ENCODE measurements at regions not wholly inside any gene's neighbourhood (a gene's known extent, or its start where the extent isn't known, plus 50 kb on each side); places are given as distances from the start of the nearest gene placed in this dataset.

GRCh38 chr19:29446361-29446760, 79.4 kb upstream of the VSTM2B start:
- Histone ChIP-seq H3K9me3 (no peaks in the 10 kb centered on the region), H3K27ac (no peak overlapping the region), H3K4me1 (no peaks in the 10 kb centered on the region), H3K27me3 (no peaks in the 10 kb centered on the region), H3K36me3 (no peaks in the 10 kb centered on the region), H3K4me3 (no peak overlapping the region)
- TF ChIP-seq POLR2A (IDR thresholded peaks at IDR 0.05) (no peak), POLR2AphosphoS5 (IDR thresholded peaks at IDR 0.05; ENCODE audit: insufficient read depth in 1 of 2, low read depth in 1 of 2) (no peak), CTCF (IDR thresholded peaks at IDR 0.05) (no peak)
- DNase-seq (ENCODE audit: extremely low spot score in 2 of 2), result peak; percentile 69 to 85
- intact Hi-C loops (cut with DNase I), result no loop called here

- H3K27me3 ChIP-seq, result no peaks in the 10 kb centered on the region
- peak in 1 of 2 donors; percentile 28 for DNase-seq (ENCODE audit: extremely low spot score in 2 of 2)
- intact Hi-C loops (cut with DNase I), result no loop called here
Measured at GRCh38 chr19:29448046-29448445, 77.7 kb upstream of the VSTM2B start.

DNA sequence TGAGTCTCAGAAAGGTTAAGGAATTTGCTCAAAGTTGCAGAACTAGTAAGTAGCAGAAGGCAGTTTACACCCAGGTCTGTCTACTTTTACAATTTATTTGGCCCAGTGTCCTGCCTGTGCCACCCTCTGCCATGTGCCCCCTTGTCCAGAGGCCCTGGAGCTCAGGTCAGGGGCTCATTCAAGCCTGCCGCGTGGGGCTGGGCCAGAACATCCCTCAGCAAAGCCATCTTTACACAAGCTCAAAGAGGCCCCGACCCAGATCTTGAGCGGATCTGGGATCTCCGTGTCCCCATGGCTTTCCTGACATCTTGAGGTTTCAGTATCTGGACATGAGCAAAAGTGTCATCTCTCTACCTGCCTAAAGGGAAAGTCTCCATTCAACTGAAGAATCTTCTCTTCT, 76.4 kb upstream of the VSTM2B start:
- intact Hi-C loops (cut with DNase I), result no loop called here
- no peak overlapping the region for H3K27ac ChIP-seq
- DNase-seq (ENCODE audit: extremely low spot score in 2 of 2), result peak; percentile 46 to 64

More at GRCh38 chr19:29448046-29448445, 77.7 kb upstream of the VSTM2B start:
- Histone ChIP-seq H3K4me3 (no peak overlapping the region), H3K9me3 (no peaks in the 10 kb centered on the region), H3K27ac (no peak overlapping the region), H3K36me3 (no peaks in the 10 kb centered on the region), H3K4me1 (no peaks in the 10 kb centered on the region)
- TF ChIP-seq POLR2AphosphoS5 (IDR thresholded peaks at IDR 0.05; ENCODE audit: insufficient read depth in 1 of 2, low read depth in 1 of 2) (no peak), CTCF (IDR thresholded peaks at IDR 0.05) (no peak), POLR2A (IDR thresholded peaks at IDR 0.05) (no peak)

GRCh38 chr19:29450306-29450705, 75.5 kb upstream of the VSTM2B start:
- H3K4me1 ChIP-seq, result no peaks in the 10 kb centered on the region
- H3K27ac ChIP-seq, result no peak overlapping the region
- no peak overlapping the region for H3K4me3 ChIP-seq
- no peaks in the 10 kb centered on the region for H3K27me3 ChIP-seq
- H3K36me3 ChIP-seq, result no peaks in the 10 kb centered on the region
- intact Hi-C loops (cut with DNase I), result no loop called here
- peak; percentile 31 to 34 for DNase-seq (ENCODE audit: extremely low spot score in 2 of 2)
- TF ChIP-seq CTCF (IDR thresholded peaks at IDR 0.05) (no peak), POLR2A (IDR thresholded peaks at IDR 0.05) (no peak), POLR2AphosphoS5 (IDR thresholded peaks at IDR 0.05; ENCODE audit: insufficient read depth in 1 of 2, low read depth in 1 of 2) (no peak)
- no peaks in the 10 kb centered on the region for H3K9me3 ChIP-seq

More for the DNA sequence above, 76.4 kb upstream of the VSTM2B start:
- no peaks in the 10 kb centered on the region for H3K9me3 ChIP-seq
- no peak overlapping the region for H3K4me3 ChIP-seq
- no peaks in the 10 kb centered on the region for H3K27me3 ChIP-seq
- H3K36me3 ChIP-seq, result no peaks in the 10 kb centered on the region
- H3K4me1 ChIP-seq, result no peaks in the 10 kb centered on the region
- no peak for TF ChIP-seq CTCF (IDR thresholded peaks at IDR 0.05)
- no peak for TF ChIP-seq POLR2A (IDR thresholded peaks at IDR 0.05)
- no peak for TF ChIP-seq POLR2AphosphoS5 (IDR thresholded peaks at IDR 0.05; ENCODE audit: insufficient read depth in 1 of 2, low read depth in 1 of 2)

DNA sequence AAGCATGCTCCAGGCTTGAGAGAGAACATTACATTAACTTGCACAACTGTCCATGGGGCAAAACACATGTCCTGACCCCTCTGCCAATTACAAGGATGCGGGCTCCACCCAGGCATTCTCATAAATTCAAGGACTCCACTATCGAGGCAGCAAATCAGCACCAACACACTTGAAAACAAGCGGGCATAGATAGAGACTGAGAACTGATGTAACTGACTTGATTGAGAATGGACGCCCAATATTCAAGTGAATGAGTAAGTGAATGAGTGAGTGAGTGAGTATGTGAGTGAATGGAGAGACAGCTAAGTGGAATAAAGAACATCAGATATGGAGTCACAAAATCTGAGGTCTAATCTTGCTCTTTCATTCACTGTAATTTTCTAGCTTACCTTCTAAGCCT, 75.0 kb upstream of the VSTM2B start:
- peak; percentile 22 to 37 for DNase-seq (ENCODE audit: extremely low spot score in 2 of 2)
- TF ChIP-seq POLR2AphosphoS5 (IDR thresholded peaks at IDR 0.05; ENCODE audit: insufficient read depth in 1 of 2, low read depth in 1 of 2), result no peak
- TF ChIP-seq CTCF (IDR thresholded peaks at IDR 0.05), result no peak
- TF ChIP-seq POLR2A (IDR thresholded peaks at IDR 0.05), result no peak
- intact Hi-C loops (cut with DNase I), result no loop called here
- H3K27ac ChIP-seq, result no peak overlapping the region
- no peak overlapping the region for H3K4me3 ChIP-seq
- no peaks in the 10 kb centered on the region for H3K36me3 ChIP-seq
- no peaks in the 10 kb centered on the region for H3K4me1 ChIP-seq
- no peaks in the 10 kb centered on the region for H3K27me3 ChIP-seq
- no peaks in the 10 kb centered on the region for H3K9me3 ChIP-seq
